Fibroblast of skin of right biceps (primary cell): ENCODE measurements at regions not wholly inside any gene's neighbourhood (a gene's known extent, or its start where the extent isn't known, plus 50 kb on each side); places are given as distances from the start of the nearest gene placed in this dataset.
A peak's percentile ranks its signal among the peaks of the same experiment; 100 is the strongest.

ENCODE experiments used
- DNase-seq: peaks from one replicate; pipeline ENCODE4 v3.0.0-alpha.2; 2013

DNA sequence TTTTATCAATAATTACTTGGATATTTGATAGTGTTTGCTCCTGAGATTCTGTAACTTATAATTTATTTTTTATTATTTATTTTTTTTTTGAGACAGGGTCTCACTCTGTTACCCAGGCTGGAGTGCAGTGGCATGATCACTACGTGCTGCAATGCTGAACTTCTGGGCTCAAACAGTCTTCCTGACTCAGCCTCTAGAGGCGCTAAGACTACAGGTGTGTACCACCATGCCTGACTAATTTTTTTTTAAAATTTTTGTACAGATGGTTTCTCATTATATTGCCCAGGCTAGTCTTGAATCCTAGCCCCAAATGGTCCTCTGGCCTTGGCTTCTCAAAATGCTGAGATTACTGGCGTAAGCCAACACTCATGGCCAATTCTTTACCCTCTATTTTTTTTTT, 845.5 kb upstream of the ADGRL4 start:
- DNase-seq = no peak

- DNase-seq = no peak
Measured at GRCh38 chr1:79849388-79849787, 842.9 kb upstream of the ADGRL4 start.

GRCh38 chr1:79848316-79848715, 841.8 kb upstream of the ADGRL4 start:
- DNase-seq = no peak

DNA sequence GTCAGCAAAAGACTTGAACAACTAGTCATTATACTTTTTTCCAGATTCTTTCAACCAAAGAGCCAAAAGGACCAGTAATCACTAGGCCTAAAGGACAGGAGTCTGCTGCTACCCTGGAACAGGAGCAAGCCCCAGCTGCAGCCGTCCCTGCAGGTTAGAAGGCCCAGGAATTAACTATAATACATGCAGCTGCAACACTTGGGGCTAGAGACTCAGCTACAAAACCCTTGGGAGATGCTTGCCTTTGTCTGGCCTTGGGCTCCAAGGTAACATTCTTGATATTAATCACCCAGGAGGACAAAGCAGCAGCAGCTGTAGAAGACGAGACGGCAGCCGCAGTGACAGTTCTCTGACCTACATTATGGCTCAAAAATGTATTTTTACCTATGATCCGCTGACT, 841.2 kb upstream of the ADGRL4 start:
- DNase-seq = no peak

- DNase-seq = peak; percentile 55
Measured at GRCh38 chr1:79845936-79846335, 839.4 kb upstream of the ADGRL4 start.

GRCh38 chr1:79842811-79843210, 836.3 kb upstream of the ADGRL4 start:
- DNase-seq = no peak

DNA sequence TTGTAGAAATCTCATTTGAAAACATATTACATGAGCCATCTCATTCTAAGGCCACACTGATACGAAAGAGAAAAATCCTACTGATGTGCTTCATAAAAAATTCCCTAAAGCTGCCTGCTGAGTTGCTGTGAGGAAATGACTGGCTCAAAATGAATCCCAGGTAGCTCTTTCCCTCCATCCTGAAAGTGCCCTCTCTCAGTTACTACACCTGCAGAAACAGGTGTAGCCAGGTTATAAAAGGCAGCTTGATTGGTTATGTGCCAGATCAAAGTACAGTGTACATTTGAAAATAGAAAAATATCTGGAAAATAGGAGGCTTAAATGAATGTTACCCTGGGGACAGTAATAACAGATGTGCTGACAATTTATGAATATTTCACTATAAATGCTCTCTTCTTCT, 833.4 kb upstream of the ADGRL4 start:
- no peak for DNase-seq

GRCh38 chr1:79827446-79827845, 820.9 kb upstream of the ADGRL4 start:
- DNase-seq = peak; percentile 18

DNA sequence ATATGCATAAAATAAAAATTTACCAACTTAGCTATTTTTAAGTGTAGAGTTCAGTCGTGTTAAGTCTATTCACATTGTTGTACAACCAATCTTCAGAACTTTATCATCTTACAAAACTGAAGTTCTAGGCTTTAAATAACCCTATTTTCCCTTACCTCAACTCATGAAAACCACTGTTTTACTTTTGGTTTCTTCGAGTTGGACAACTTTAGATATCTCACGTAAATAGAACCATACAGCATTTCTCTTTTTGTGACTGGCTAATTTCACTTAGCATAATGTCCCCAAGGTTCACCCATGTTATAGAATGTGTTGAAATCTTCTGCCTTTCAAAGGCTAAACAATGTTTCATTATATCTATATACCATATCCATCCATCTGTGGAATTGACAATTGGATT, 819.0 kb upstream of the ADGRL4 start:
- no peak for DNase-seq

- no peak for DNase-seq
Measured at GRCh38 chr1:79822053-79822452, 815.5 kb upstream of the ADGRL4 start.

DNA sequence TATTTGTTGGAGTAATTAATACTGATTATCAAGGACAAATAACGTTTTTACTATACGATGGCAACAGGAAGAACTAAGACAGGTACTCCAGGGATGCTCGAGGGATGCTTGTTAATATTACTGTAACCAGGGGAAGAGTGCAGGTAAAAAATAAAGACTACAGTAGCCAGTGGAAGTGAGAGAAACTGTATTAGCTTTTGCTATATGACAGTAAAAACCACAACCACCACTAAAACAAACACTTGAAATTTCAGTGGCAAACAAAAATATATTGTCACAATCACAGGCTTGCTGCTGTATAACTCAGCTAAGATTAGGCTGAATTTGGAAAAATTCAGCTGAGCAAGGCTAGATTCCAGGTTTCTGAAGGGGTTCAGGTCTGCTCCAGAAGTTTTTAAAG, 812.6 kb upstream of the ADGRL4 start:
- no peak for DNase-seq

DNA sequence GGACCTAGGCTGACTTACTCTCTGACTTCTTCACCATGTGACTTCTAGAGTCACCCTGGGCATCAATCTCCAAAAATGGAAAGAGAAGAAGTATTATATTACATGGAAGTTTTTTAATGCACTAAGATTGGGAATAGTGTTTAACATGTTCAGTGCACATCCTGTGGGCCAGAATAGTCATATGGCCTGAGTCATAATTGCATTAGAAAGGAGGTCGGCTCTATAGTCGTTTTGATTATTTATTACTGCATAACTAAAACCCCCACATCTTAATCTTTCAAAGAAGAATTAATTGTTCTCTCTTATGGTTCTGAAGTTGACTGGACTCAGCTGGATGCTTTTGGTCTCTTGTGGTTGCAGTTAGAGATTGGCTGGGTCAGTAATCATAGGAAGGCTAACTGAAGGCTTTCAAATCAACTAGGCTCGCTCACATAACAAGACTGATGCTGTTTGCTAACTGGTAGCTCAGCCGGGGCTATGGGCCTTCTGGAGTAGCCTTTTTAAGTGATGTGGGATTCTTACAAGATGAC, 810.6 kb upstream of the ADGRL4 start:
- peak; percentile 62 for DNase-seq

DNA sequence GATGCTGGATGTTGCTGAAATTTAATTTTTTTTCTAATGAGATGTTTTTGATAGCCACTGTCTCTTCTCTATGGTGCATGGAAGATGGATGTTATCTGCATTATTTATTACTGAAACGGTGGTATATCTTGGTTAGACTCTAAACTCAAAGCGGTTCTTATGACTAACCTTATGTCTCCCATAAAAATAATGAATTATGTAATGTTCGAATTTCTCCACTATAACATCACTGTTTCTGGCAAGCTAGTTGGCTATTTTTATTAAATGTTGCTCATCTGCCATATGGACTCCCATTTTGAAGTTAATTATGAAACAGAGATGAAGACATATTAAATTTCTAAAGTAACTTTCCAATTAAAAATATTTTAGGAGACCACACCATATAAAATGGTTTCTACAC, 808.6 kb upstream of the ADGRL4 start:
- peak; percentile 53 for DNase-seq

GRCh38 chr1:79811173-79811572, 804.6 kb upstream of the ADGRL4 start:
- peak; percentile 96 for DNase-seq

DNA sequence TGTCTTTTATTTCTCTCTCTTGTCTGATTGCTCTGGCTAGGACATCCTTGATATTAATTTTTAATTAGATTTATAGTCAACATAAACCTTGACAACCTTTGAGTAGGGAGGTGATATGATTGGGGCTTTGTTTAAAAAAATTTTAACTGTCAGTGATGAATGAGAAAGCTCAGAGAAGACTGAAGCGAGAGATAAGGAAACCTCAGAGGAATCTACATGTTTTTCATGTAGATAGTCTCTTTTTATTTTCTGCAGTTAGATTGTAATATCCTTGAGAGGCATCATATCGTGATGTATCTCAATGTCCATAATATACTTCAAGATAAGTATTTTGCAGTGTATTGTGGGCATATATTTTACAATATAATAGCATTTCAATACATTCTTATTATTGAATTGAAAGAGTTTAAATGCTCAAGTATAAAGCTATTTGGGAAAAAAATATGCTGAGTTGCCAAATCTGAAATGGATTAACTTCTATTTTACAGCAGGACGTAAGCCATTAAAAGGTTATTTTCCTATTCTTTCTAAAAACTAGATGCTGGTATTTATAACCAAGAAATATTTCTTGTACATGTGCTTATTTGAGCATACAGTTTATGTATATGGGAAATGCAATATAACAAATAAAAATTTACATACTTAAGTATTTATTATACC, 802.4 kb upstream of the ADGRL4 start:
- no peak for DNase-seq

DNA sequence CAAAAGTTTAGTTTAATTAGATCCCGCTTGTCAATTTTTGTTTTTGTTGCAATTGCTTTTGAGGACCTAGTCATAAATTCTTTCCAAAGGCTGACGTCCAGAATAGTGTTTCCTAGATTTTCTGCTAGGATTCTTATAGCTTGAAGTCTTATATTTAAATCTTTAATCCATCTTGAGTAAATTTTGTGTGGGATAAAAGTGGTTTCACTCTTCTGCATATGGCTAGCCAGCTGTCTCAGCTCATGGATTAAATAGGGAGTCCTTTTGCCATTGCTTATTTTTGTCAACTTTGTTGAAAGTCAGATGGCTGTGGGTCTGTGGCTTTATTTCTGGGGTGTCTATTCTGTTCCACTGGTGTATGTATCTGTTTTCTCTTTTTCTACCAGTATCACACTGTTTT, 801.3 kb upstream of the ADGRL4 start:
- no peak for DNase-seq

GRCh38 chr1:79797487-79797886, 791.0 kb upstream of the ADGRL4 start:
- no peak for DNase-seq

DNA sequence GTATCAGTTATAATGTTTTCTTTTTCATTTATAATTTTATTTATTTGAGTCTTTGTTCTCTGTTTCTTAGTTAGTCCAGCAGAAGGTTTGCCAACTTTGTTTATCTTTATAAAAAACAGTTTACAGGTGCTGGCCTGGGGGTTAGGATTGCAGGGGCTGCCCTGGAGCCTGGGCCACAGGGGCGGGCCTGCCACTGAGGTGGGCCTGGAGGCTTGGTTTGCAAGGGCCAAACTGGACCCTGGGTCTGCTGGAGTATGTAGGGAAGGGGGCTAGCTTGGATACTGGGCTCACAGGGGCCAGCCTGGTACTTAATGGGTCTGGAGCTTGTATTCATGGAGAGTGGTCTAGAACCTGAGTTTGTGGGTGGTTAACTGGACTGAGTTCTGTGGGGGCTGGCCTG, 789.9 kb upstream of the ADGRL4 start:
- no peak for DNase-seq

DNA sequence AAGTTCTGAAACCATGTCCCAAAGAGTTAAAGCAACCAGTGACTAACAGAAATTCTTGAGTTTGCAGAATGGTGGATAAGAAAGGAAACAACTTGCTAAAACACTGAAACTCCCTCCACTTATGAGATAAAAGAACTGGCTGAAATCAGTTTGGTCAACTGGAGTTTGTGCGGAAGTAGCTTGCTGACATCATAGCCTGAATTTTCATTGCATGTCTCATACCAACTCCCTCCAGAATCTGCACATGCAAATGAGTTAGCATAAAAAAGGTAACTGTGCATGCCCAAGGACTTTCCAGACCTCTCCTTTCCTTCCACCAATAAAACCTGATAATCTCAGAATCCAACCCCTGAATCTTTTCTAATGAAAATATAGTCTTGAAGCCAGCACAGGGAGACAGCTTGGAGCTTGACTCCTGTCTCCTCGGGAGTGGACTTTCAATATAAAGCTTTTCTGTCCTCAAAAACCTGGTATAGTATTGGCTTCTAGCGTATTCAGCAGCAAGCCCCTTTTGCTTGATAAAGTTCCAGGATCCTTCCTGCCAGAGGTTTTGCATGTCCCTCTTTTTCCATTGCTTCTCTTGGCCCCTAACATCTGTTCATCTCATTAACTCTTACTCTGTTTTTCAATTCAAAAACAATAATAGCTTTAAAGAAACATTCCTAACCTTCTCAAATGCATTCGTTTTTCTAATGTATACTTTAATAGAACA, 785.8 kb upstream of the ADGRL4 start:
- peak; percentile 68 for DNase-seq

DNA sequence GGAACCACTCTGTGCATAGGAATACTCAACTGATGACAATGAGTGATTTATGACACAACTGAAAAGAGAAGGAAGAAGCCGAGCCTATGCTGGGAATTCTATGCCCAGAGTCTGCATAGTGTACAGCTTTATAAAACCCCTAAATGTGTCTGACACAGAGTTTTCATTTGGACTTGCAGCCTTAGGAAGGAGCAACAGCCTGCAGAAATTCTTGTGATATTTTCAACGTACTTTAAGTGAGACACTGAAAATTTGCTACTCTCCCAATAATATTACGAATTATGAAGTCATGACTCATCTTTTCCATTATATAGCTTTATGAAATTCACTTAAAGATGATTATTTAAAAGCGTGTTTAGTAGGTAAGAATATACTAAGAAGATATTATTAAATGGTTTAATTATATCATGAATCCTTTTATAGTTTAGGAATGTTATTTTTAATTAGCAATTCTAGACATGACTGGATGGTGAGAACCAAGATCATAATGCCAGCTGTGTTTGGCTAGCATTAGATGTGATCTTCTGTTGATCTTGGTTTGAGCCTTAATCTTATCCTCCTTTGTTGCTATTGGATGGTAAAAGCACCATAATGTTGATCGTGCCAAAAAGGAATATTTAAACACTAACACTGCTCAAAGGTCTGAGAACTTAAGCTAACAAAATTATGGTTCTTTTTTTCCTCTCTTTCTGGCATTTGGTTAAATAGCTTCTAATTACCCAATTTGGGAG, 785.1 kb upstream of the ADGRL4 start:
- no peak for DNase-seq

GRCh38 chr1:79790950-79791349, 784.4 kb upstream of the ADGRL4 start:
- DNase-seq = no peak

GRCh38 chr1:79787631-79788030, 781.1 kb upstream of the ADGRL4 start:
- no peak for DNase-seq

GRCh38 chr1:79785964-79786363, 779.4 kb upstream of the ADGRL4 start:
- DNase-seq = no peak

GRCh38 chr1:79785561-79785960, 779.0 kb upstream of the ADGRL4 start:
- DNase-seq = no peak
